Fibroblast of skin of left biceps (primary cell): ENCODE measurements at regions not wholly inside any gene's neighbourhood (a gene's known extent, or its start where the extent isn't known, plus 50 kb on each side); places are given as distances from the start of the nearest gene placed in this dataset.

Experiments used
- DNase-seq, 2 experiments: peaks; one replicate each; pipeline ENCODE4 v3.0.0-alpha.2; 2013; ENCODE audit warnings: low read depth in 2 of 2

DNA sequence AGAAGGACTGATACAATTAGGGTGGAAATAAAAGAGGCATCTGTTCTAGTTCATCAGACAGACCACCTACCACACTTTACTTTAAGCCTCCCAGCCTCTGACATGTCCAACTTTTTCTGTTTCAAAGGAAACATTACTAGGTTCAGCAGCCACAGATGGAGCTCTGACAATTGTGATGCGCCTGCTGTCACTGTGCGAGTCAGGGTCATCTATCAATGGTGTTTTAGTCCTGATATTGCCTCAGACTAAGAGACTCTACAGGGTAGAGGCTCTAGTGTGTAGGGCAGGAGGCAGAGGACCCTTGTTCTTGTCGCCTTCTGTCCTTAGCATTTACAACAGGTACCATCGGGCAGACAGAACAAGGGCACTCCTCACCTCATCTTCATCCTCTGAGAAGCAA, 685.0 kb upstream of the SGCG start:
- no peak for DNase-seq

GRCh38 chr13:22496803-22497508, 683.8 kb upstream of the SGCG start:
- DNase-seq: no peak

DNA sequence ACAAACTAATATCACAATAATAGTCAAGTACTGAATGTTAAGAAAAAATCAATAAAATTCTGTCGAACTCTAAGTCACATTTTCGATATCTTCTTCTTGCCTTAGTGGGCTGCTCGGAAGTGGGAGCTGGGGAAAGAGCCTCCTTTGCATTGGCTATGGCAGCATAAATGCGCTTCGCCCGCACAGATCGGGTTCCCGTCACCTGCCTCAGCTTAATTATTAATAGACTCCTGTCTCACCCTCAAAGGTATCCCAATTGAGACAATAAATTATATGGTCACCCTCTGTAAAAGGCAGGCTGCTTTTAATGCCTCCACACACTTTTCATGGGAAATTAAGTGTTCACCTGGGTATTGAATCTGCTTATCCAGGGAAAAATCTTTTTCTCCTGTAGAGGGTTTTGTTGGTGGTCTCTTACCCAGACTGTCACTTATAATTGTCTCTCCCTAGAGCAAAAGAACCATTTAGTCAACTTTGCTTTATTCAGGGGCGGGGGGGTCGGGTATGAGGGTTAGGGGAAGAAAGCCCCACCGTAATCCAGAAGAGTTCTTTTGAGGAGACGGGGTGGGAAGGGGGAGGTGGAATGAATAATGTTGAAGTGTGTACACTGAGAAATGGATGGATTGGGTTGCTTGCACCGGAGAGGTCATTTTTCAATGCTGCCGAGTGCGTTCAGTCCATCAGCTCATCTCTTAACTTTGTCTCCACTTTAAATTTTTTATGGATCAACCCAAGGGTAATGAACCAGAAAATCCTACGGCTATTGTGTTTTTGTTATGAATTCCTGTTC, 682.6 kb upstream of the SGCG start:
- DNase-seq: no peak

DNA sequence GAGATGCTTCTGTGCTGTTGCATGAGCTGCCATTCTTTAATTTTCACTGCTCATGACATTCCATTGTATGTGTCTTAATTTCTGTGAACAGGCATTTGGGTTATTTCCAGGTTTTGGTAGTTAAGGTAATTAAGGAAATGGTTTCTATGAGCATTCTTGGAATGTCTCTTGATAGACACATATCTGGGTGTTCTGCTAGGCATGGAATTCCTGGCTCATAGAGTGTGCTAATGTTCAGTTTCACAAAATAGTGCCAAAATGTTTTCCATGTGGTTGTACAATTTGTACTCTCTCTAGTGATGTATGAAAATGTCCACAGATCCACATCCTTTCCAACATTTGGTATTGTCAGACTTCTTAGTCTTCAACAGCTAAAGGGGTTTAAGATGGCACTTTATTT, 680.9 kb upstream of the SGCG start:
- no peak for DNase-seq

- no peak for DNase-seq
Observed at GRCh38 chr13:22505489-22505888, 675.3 kb upstream of the SGCG start.

DNA sequence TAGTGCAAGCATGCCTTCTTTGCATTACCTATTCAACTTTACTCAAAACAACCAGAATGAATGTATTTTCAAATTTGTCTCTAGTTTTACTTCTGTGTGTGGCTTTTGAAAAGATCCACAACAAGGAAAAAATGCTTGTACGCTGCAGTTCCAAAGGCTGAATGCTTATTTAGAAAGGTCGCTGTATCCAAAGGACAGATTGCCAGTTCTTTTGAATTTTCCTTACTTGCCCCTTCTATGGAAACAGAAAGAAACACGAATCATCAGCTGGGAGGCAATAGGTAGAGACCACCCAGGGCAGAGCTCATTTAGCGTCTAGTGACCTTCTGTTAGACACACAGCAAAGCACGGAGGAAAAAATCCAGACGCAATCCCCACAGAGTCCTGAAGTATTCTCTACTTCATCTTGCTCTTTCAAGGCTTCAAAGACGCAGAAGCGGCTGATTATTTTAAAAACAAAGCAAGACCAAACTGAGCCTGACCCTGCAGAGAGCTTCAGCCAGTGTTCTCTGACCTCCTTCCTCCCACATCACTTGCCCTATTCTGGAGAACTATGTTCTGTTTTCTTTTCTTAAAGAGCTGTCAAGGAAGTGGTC, 674.6 kb upstream of the SGCG start:
- no peak for DNase-seq

DNA sequence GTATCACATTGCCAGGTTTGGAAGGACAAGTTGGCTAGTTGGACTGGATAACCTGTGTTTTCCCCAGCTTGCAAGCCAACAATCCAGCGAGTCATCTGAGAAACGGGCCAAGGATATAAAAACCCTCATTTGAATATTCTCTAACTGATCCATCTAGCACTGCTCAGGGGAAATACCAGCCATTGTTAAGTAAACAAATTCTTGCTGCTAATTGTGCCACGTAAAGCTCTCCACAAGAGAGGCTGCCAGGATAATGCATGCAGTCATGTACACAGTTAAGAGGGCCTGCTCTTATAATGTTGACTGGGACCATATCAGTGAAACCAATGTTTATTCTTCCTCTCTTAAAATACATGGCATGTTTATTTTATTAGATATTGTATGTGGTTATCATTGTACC, 663.2 kb upstream of the SGCG start:
- DNase-seq: no peak

DNA sequence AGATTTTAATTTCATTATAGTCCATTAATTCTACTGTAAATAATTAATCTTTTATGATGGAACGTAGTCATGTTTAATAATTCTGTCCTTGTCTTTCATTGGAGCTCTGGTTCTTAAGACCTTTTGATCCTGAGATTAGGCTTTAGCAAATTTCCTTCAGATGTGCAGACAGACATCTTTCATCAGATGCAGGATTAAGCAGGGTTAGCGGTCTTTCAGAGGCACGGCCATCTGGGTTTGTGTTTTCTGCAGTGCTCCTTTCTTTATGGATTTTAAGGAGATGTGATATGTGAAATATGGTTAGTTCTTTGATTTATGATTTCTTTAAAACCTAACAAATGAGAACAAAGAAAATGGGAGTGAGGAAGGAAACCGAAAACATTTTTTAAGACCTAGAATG, 643.9 kb upstream of the SGCG start:
- no peak for DNase-seq

DNA sequence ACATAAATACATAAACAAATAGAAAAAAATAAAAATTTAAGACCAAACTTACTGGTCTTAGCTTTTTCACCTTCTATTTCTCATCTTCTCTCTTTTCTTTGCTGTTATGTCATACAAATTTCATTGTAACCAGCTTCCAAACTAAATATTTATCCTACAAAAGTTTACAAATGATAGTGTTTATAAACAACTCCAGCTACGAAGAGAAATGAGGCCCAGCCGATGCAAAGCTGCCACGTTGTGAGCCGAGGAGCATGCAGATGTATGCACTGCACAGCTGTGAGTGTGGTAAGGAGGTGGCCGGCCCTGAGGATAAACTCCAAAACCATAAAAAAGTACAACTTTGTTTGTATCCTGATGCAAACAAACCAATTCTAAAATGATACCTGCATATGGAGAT, 642.4 kb upstream of the SGCG start:
- no peak for DNase-seq

- no peak for DNase-seq
Observed at GRCh38 chr13:22549126-22549525, 631.7 kb upstream of the SGCG start.

- no peak for DNase-seq
Observed at GRCh38 chr13:22561581-22561980, 619.2 kb upstream of the SGCG start.

DNA sequence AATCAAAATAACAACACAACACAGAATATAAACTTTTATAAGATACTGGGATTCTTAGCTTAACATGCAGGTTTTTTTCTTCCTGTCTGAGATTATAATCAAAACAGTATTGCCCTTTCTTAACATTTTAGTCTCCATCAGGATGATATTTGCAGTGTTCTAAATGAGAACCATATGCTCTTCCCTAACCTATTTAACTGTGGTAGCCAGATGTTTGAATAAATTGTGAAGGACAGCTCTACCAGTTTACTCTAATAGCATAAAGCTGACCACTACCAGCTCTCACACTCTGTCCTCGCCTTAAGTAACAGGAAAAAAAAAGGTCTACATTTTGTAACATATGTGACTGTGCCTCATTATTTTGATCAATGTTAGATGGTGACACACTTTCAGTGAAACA, 618.7 kb upstream of the SGCG start:
- DNase-seq: no peak

DNA sequence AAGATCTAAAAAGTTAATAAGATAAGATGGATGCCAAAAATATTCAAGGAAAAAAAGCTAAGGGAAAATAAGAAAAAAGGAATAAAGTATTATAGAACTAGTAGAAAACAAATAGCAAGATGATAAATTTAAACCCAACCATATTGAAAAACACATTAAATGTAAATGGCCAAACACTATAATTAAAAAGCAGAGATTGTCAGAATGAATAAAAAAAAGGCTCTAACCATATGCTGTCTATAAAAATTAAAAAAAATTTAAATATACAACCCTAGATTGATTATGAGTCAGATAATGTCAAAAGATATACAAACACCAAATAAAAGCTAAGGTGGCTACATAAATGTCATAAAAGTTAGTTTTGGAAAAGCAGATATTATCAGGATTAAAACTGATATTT, 617.5 kb upstream of the SGCG start:
- DNase-seq: no peak

GRCh38 chr13:22569811-22570210, 611.0 kb upstream of the SGCG start:
- DNase-seq: no peak

GRCh38 chr13:22589880-22590279, 590.9 kb upstream of the SGCG start:
- no peak for DNase-seq

GRCh38 chr13:22592515-22592914, 588.3 kb upstream of the SGCG start:
- DNase-seq: no peak

DNA sequence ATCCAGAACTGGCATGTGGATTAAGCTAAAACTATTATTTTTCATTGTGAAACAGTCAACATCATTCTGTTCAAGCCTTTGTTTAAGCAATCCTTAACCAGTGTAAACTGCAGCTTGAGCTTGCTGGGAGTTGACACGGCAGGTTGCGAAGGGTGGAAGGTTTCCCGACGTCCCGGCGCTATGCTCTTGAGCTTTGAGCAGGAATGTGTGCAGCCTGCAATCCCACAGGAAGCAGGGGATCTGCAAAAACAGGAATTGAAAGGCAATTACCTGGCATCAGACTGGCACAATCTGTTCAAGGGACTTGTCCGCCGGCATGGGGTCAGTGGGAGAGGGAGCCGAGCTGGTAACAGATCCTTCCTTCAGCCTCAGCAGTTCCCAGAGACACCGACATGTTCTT, 586.7 kb upstream of the SGCG start:
- DNase-seq: no peak

GRCh38 chr13:22596171-22596863, 584.5 kb upstream of the SGCG start:
- DNase-seq: no peak

DNA sequence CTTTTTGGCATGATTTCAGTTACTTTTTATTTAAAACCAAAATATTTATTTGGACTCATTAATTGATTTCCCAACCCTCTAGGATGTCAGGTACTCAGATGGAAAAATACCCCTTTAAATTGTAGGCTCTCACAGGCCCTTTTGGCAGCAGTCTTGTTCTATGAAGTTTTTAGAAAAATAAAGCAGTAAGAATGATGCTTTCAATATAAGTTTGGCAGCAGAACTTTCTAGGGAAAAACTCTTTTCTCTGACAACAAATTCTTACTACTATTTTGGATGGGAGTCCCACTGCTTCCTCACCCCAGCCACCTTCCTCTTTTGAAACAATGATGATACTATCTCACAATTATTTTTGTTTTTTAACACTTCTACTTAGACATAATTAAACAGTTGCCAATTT, 581.6 kb upstream of the SGCG start:
- DNase-seq: no peak

DNA sequence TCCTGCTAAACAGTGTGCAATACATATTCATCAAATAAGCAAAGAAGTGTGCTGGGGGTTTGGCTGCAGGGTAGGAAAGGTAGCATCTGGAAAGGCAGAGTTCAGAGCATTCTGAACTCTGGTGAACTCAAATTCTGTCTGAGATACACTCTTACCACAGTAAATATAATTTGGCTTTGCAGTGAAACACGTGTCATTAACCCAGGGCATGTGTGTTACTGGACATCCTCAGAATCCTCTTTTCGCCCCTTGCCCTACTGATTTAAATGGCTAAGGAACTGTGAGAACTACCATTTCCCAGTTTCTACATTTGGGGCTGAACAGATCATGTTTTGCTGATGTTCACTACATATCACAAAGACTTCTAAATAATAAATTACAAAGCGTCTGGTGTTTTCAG, 562.8 kb upstream of the SGCG start:
- no peak for DNase-seq

DNA sequence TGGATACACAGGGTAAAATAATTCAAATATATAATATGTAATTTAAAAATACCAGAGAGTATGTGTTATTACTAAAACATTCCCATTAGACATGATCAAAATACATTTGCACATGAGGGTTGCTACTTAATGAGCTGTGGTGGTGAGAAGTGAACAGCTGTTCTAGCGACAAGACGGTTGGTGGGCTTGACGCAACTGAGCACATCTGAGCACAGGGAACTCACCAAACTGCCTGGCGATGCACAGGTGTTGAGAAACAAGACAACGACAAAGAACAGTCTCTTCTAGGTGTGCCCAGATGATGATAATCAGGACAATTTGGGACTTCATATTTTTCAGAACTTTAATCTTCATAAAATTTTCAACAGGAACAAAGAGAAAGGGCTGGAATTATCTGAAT, 555.1 kb upstream of the SGCG start:
- no peak for DNase-seq

DNA sequence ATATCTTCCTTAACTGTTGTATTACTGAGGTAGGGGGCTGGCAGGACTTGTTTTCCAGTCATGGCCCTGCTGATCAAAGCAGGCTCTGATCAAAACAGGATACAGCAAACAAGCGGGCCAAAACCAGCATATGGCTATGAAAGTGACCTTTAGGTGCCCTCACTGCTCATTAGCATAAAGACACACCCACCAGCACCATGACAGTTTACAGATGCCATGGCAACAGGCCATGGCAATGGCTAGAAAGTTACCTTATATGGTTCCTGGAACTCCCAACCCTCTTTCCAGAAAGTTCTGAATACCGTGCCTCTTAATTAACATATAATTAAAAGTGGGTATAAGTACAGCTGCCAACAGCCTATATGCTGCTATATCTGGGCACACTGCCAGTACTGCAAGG, 551.4 kb upstream of the SGCG start:
- no peak for DNase-seq

DNA sequence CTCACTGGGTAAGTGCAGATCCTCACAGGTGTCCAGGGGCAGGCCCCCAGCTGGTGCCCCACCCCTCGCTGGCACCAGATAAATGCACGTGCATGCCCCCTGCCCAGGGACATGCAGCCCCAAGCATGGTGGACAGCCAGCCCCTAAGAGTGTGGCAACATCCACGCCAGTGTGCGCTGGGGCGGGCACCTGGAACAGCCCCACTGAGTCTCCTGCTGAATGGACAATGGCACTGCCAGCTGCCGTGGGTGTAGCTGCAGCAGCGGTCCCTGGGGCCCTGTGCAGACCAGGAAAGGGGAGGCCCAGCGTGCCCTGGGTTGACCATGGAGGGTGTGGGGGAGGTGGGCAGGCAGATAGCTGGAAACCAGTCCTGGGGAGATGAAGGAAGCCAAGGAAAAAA, 538.7 kb upstream of the SGCG start:
- no peak for DNase-seq
